ENCODE measurements at regions not wholly inside any gene's neighbourhood (a gene's known extent, or its start where the extent isn't known, plus 50 kb on each side); places are given as distances from the start of the nearest gene placed in this dataset.

- TF ChIP-seq, protein P1, sequence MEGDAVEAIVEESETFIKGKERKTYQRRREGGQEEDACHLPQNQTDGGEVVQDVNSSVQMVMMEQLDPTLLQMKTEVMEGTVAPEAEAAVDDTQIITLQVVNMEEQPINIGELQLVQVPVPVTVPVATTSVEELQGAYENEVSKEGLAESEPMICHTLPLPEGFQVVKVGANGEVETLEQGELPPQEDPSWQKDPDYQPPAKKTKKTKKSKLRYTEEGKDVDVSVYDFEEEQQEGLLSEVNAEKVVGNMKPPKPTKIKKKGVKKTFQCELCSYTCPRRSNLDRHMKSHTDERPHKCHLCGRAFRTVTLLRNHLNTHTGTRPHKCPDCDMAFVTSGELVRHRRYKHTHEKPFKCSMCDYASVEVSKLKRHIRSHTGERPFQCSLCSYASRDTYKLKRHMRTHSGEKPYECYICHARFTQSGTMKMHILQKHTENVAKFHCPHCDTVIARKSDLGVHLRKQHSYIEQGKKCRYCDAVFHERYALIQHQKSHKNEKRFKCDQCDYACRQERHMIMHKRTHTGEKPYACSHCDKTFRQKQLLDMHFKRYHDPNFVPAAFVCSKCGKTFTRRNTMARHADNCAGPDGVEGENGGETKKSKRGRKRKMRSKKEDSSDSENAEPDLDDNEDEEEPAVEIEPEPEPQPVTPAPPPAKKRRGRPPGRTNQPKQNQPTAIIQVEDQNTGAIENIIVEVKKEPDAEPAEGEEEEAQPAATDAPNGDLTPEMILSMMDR (IDR thresholded peaks at IDR 0.05) = no peak
- no peak for TF ChIP-seq POLR2A (IDR thresholded peaks at IDR 0.05)
Observed at GRCh38 chr11:111067994-111068393, 177.5 kb upstream of the POU2AF2 start.

Measured in uterus (tissue), 2 donors.